ENCODE measurements at regions not wholly inside any gene's neighbourhood (a gene's known extent, or its start where the extent isn't known, plus 50 kb on each side); places are given as distances from the start of the nearest gene placed in this dataset.

DNA sequence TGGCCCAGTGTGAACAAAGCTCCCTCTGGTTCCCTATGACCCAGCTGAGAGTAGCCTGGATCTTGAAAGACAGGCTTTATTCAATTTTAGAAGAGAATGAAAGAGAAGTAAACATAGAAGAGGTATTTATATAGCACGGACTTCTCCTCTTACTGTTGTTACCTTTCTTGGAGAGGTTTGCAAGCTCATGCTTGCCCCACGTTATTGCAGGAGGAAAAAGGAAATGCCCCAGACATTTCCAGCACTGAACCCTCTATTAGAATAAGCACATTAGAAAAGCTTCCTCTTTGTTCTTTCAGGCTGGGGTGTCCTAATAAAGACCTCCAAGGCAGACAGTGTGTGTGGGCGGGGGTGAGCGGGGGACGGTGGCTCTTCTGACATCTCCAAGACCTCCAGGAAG, 98.7 kb upstream of the AGBL1 start:
- no peak overlapping the region for H3K4me3 ChIP-seq (ENCODE audit: low read length)
- no peak for DNase-seq (ENCODE audit: low read depth)
- TF ChIP-seq, protein P1, sequence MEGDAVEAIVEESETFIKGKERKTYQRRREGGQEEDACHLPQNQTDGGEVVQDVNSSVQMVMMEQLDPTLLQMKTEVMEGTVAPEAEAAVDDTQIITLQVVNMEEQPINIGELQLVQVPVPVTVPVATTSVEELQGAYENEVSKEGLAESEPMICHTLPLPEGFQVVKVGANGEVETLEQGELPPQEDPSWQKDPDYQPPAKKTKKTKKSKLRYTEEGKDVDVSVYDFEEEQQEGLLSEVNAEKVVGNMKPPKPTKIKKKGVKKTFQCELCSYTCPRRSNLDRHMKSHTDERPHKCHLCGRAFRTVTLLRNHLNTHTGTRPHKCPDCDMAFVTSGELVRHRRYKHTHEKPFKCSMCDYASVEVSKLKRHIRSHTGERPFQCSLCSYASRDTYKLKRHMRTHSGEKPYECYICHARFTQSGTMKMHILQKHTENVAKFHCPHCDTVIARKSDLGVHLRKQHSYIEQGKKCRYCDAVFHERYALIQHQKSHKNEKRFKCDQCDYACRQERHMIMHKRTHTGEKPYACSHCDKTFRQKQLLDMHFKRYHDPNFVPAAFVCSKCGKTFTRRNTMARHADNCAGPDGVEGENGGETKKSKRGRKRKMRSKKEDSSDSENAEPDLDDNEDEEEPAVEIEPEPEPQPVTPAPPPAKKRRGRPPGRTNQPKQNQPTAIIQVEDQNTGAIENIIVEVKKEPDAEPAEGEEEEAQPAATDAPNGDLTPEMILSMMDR (conservative IDR thresholded peaks at IDR 0.05; ENCODE audit: low read length): no peak

DNA sequence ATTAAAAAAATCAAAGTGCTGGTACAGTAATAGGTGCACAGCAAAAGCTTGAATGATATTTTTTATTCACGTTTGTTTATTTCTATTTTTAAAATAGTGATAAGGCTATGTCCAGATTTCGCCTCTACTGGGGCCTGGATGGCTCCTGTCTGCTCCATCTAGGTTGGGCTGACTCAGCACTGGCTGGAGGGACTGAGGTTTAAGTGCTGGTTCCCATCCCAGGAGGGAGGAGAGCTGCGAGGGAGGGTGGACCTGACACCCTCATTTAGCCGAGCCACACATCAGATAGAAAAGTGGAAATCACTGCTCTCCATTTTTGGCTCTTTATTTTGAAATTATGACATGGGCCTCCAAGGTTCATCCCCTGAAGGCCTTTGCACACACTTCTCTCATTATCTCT, 95.4 kb upstream of the AGBL1 start:
- no peak for DNase-seq (ENCODE audit: low read depth)
- no peak overlapping the region for H3K4me3 ChIP-seq (ENCODE audit: low read length)
- TF ChIP-seq, protein P1 (conservative IDR thresholded peaks at IDR 0.05; ENCODE audit: low read length): no peak

DNA sequence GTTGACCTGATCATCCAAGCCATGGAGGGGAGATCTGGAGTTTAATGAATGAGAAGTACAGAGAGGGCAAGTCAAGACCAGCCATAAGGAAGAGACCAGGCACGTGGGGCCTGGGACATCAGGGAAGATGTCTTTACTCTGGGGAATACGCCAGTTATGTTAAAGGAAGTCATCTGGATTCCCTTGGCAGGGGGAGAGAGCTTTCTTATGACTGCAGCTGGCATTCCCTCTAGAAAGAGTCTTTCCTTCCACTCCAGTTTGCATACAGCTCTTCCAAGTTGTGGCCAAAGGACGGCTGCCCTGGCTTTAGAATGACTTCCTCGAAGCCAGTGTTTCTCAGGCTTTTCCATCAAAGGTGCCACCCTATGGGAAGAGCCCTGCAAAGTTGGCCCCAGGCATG, 93.6 kb upstream of the AGBL1 start:
- TF ChIP-seq, protein P1 (conservative IDR thresholded peaks at IDR 0.05; ENCODE audit: low read length): no peak
- no peak for DNase-seq (ENCODE audit: low read depth)
- no peak overlapping the region for H3K4me3 ChIP-seq (ENCODE audit: low read length)

DNA sequence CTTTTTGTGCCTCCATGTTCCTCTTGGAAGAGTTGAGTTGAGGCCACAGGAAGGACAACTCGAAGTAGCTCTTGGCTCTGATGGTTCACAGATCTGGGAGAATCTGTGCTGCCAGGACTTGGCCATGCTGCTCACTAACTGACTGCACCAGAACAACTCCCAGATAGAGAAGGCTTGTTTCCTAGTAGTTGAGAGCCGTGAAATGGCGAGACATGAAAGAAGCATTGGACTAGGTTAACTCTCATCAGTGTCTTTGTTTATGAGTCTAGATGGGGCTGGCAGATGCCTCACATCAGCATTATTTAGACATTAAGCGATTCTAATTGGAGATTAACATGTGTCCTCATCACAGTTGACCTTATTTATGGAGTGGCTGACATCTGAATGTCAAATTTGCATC, 92.9 kb upstream of the AGBL1 start:
- TF ChIP-seq, protein P1 (conservative IDR thresholded peaks at IDR 0.05; ENCODE audit: low read length): no peak

DNA sequence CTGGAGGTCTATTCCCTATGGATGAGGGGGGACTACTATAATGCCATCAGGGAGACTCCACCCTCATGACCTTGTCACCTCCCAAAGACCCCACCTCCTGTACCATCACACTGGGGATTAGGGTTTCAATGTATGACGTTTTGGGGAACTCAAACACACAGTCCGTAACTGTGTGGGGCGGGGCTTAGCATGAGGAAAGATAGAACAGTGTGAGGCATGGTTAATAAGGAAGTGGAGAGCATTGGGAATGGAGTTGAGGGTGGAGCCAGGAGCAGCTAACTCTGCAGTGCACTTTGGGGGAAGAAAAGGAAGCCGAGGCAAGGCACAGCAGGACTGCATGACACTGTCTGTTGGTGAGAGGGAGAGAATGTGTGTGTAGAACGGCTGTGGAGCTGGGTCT, 90.9 kb upstream of the AGBL1 start:
- no peak overlapping the region for H3K4me3 ChIP-seq (ENCODE audit: low read length)
- no peak for DNase-seq (ENCODE audit: low read depth)
- TF ChIP-seq, protein P1 (conservative IDR thresholded peaks at IDR 0.05; ENCODE audit: low read length): no peak

More for the DNA sequence above, 92.9 kb upstream of the AGBL1 start:
- H3K4me3 ChIP-seq (ENCODE audit: low read length): no peak overlapping the region
- DNase-seq (ENCODE audit: low read depth): no peak

DNA sequence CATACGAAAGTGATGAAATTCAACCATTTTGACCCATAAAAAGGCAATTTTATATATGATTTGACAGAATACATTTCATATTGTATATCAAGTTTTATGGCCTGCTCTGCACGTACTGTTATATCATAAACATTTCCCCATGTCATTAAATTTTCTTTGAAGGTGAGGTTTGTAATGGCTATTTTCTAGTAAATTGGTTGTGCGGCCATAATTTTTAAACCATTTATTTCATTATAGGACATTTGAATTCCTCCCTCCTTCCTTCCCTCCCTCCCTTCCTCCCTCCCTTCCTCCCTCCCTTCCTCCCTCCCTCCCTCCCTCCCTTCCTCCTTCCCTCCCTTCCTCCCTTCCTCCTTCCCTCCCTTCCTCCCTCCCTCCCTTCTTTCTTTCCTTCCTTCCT, 87.4 kb upstream of the AGBL1 start:
- TF ChIP-seq, protein P1 (conservative IDR thresholded peaks at IDR 0.05; ENCODE audit: low read length): no peak
- no peak for DNase-seq (ENCODE audit: low read depth)
- no peak overlapping the region for H3K4me3 ChIP-seq (ENCODE audit: low read length)

DNA sequence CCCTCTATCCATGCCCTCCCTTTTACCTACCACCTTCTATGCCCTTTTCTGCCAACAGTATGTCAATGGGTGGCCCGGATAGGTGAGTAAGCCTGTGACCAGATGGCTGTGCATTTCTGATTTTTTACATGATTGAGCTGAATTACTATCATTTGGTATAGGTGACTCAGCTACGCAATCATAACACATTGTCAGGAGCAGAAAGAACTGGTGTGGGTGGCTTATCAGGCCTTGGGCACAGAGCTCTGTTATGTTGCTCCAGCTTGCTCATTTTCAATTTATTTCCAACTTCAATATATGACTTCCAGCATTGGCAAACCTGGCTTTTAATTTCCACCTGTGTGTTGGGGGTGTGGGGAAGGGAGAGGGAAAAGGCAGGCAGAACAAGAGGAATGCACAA, 86.6 kb upstream of the AGBL1 start:
- DNase-seq (ENCODE audit: low read depth): no peak
- H3K4me3 ChIP-seq (ENCODE audit: low read length): no peak overlapping the region
- TF ChIP-seq, protein P1 (conservative IDR thresholded peaks at IDR 0.05; ENCODE audit: low read length): no peak
